WERI-Rb-1 (cell line): ENCODE measurements at regions not wholly inside any gene's neighbourhood (a gene's known extent, or its start where the extent isn't known, plus 50 kb on each side); places are given as distances from the start of the nearest gene placed in this dataset.

Experiments
- DNase-seq: peaks from one replicate; pipeline ENCODE4 v3.0.0-alpha.2; 2020
- H3K27ac ChIP-seq: fragments of 250-450 bp; sonication (Bioruptor Pico); 2 replicates; pipeline ENCODE4 v1.5.1; 2020; ENCODE audit warnings: mild to moderate bottlenecking, moderate library complexity
- H3K27me3 ChIP-seq: fragments of 250-450 bp; sonication (Bioruptor Pico); 2 replicates; pipeline ENCODE4 v1.5.1; 2021; ENCODE audit warnings: mild to moderate bottlenecking, low read depth, moderate library complexity; ENCODE audit not compliant: insufficient read depth, severe bottlenecking
- H3K36me3 ChIP-seq: fragments of 250-450 bp; sonication (Bioruptor Pico); 2 replicates; pipeline ENCODE4 v1.5.1; 2020; ENCODE audit warnings: mild to moderate bottlenecking, moderate library complexity
- H3K4me3 ChIP-seq: 2 replicates; pipeline ENCODE4 v1.5.1; 2011; ENCODE audit warnings: low read depth, mild to moderate bottlenecking, control low read depth, low read length
- H3K9me3 ChIP-seq: fragments of 250-450 bp; sonication (Bioruptor Pico); 2 replicates; pipeline ENCODE4 v1.5.1; 2021; ENCODE audit warnings: mild to moderate bottlenecking, moderate library complexity; ENCODE audit not compliant: severe bottlenecking
- TF ChIP-seq, protein P1 (sequence below): IDR thresholded peaks from 2 replicates; pipeline ENCODE4 v1.5.1; 2011; ENCODE audit warnings: low read depth, mild to moderate bottlenecking, control low read depth, inconsistent platforms, low read length

DNA sequence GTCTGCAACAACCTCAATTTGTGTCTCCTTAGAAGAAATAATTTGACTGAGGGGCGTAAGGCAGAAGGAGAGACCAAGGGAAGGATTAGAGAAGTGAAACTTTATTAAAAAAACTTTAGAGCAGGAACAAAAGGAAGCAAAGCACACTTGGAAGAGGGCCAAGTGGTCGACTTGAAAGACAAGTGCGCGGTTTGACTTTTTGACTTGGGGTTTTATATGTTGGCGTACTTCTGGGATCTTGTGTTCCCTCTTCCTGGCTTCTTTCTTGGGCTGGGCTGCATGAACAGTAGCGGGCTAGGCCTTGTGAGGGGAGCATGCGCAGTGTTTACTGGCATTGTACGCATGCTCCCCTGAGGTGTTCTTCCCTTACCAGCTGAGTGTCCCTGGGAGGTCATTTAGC, 369.3 kb upstream of the DCN start:
- H3K36me3 ChIP-seq: no peaks in the 10 kb centered on the region
- H3K4me3 ChIP-seq: no peak overlapping the region
- no peaks in the 10 kb centered on the region for H3K9me3 ChIP-seq
- H3K27me3 ChIP-seq: no peaks in the 10 kb centered on the region
- TF ChIP-seq, protein P1, sequence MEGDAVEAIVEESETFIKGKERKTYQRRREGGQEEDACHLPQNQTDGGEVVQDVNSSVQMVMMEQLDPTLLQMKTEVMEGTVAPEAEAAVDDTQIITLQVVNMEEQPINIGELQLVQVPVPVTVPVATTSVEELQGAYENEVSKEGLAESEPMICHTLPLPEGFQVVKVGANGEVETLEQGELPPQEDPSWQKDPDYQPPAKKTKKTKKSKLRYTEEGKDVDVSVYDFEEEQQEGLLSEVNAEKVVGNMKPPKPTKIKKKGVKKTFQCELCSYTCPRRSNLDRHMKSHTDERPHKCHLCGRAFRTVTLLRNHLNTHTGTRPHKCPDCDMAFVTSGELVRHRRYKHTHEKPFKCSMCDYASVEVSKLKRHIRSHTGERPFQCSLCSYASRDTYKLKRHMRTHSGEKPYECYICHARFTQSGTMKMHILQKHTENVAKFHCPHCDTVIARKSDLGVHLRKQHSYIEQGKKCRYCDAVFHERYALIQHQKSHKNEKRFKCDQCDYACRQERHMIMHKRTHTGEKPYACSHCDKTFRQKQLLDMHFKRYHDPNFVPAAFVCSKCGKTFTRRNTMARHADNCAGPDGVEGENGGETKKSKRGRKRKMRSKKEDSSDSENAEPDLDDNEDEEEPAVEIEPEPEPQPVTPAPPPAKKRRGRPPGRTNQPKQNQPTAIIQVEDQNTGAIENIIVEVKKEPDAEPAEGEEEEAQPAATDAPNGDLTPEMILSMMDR: no peak
- no peak for DNase-seq
- H3K27ac ChIP-seq: no peak overlapping the region

- Histone ChIP-seq H3K9me3 (no peaks in the 10 kb centered on the region), H3K36me3 (no peaks in the 10 kb centered on the region)
- DNase-seq: no peak
Observed at GRCh38 chr12:91551242-91551641, 368.6 kb upstream of the DCN start.

DNA sequence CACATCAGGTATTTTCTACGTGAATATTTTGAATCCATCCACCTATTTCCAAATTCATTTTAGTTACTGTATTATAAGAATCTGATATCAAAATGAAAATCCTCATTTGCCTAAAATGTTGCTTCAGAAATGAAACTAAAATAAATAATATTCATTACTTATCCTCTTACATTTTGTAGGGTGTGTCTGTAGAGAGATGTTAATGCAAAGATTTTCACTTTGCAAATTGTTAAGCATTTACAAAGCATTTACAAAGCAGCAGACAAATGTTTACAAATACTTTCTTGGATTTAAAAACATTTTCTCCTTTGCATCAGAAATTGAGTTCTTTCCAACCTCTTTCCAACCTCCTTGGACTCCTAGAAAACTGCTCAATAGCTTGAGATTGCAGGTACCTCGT, 360.0 kb upstream of the DCN start:
- DNase-seq: no peak
- TF ChIP-seq, protein P1: no peak
- Histone ChIP-seq H3K36me3 (no peaks in the 10 kb centered on the region), H3K4me3 (no peak overlapping the region), H3K27me3 (no peaks in the 10 kb centered on the region), H3K27ac (no peak overlapping the region), H3K9me3 (no peaks in the 10 kb centered on the region)

More at GRCh38 chr12:91551242-91551641, 368.6 kb upstream of the DCN start:
- TF ChIP-seq, protein P1: no peak
- Histone ChIP-seq H3K27ac (no peak overlapping the region), H3K27me3 (no peaks in the 10 kb centered on the region), H3K4me3 (no peak overlapping the region)

DNA sequence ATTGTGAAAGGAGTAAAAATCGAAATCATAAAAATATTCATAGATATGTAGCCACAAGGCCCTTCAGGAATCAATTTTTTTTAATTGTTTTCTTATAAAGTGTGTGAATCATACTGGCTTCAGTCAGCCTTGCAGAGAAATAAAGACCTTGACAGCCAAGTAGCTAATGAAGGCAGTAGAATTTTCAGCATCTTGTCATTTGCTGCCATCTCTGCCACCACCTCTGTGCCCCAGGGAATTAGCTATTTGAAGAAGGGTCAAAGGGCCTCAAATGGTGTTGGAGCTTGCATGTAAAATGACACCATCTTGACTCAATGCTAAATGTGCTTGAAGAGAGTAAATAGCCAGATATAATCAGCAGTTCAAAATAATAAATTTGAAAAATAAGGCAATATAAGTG, 359.4 kb upstream of the DCN start:
- Histone ChIP-seq H3K27me3 (no peaks in the 10 kb centered on the region), H3K36me3 (no peaks in the 10 kb centered on the region), H3K27ac (no peak overlapping the region), H3K4me3 (no peak overlapping the region), H3K9me3 (no peaks in the 10 kb centered on the region)
- no peak for DNase-seq
- TF ChIP-seq, protein P1: no peak

DNA sequence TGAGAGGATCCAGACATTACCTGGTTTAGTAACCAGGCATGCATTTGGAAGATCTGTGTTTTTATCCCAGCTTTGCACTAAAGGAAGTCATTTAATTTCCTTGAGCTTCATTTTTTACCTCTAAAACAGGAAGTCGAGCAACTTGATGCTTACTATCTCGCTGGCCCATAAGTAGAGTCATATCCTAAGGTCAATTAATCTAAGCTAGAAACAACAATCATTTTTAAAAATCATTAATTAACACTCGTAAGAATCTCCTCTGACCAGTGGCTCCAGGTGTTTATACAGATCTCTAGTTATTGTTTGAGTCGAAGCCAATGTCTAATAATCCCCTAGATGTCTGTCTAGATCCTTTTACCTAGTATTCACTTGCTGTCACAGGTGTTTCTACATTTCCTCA, 355.8 kb upstream of the DCN start:
- TF ChIP-seq, protein P1: no peak
- H3K9me3 ChIP-seq: peaks cover 3% of the 10 kb centered on the region
- H3K27ac ChIP-seq: no peak overlapping the region
- no peaks in the 10 kb centered on the region for H3K36me3 ChIP-seq
- no peak overlapping the region for H3K4me3 ChIP-seq
- H3K27me3 ChIP-seq: no peaks in the 10 kb centered on the region
- no peak for DNase-seq

GRCh38 chr12:91533366-91533765, 350.7 kb upstream of the DCN start:
- Histone ChIP-seq H3K36me3 (no peaks in the 10 kb centered on the region), H3K27ac (no peak overlapping the region), H3K27me3 (no peaks in the 10 kb centered on the region), H3K9me3 (peaks cover 12% of the 10 kb centered on the region), H3K4me3 (no peak overlapping the region)
- DNase-seq: no peak
- TF ChIP-seq, protein P1: no peak
